GM13977 (cell line): ENCODE measurements at regions not wholly inside any gene's neighbourhood (a gene's known extent, or its start where the extent isn't known, plus 50 kb on each side); places are given as distances from the start of the nearest gene placed in this dataset.
"Not testable (repeated sequence)": the region's sequence is repeated elsewhere in the genome, so short reads cannot be mapped to it uniquely, and the experiment has no call there.

Experiments used
- DNase-seq: peaks from one replicate; pipeline ENCODE4 v3.0.0; 2012; ENCODE audit warnings: low spot score
- in situ Hi-C: fragments of 300-500 bp; cut with MboI; formaldehyde crosslinking; loops from one replicate; pipeline ENCODE4 v1.12.0; 2022; ENCODE audit warnings: low sequenced_read_pairs, low pct_unique_long_range_greater_than_20kb, mixed read lengths, inconsistent platforms; ENCODE audit not compliant: unreplicated experiment
- TF ChIP-seq, protein P1 (sequence below): IDR thresholded peaks from 2 replicates; pipeline ENCODE4 v1.5.1; 2012; ENCODE audit warnings: mild to moderate bottlenecking, control low read depth; ENCODE audit not compliant: insufficient read depth; ENCODE audit errors: extremely low read depth, missing control alignments

DNA sequence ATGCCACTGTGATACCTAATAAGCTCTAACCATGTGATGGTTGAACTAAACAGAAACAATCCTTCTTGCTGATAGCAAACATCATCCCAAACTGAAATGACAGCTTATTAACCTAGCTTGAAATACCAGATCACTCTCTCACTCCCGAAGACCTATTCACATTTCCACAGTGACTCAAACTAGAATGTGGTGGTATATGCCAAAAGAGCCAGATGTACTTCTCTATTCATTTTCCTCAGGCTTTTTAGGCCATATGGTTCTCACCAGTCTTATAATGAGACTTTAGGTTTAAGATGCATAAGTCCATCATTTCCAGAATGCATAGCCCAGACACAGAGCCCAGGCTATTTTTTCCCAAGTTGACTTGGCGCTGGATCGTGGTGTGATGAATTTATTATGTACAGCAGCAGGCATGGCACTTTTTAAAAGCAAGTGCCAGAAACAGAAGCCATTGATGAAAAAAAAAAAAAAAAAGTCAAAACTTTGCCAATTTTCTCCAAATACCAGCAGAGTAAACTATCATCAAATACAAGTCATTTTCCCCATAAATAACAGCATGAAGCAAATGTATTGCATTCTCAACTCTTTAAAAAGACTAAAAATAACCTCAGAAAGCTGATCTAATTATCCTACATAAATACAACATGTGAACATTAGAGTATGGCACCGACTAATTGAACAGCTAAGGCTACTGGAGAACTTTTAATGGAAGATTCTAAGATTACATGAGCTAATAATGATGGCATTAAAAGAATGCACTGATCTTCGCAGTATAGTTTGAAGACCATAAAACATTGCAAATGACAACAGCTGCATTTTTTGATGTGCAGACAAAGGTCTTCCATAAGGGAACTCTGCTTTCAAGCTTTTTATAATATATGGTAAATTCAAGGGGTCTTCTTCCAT, 365.4 kb downstream of the LRRIQ3 start:
- TF ChIP-seq, protein P1, sequence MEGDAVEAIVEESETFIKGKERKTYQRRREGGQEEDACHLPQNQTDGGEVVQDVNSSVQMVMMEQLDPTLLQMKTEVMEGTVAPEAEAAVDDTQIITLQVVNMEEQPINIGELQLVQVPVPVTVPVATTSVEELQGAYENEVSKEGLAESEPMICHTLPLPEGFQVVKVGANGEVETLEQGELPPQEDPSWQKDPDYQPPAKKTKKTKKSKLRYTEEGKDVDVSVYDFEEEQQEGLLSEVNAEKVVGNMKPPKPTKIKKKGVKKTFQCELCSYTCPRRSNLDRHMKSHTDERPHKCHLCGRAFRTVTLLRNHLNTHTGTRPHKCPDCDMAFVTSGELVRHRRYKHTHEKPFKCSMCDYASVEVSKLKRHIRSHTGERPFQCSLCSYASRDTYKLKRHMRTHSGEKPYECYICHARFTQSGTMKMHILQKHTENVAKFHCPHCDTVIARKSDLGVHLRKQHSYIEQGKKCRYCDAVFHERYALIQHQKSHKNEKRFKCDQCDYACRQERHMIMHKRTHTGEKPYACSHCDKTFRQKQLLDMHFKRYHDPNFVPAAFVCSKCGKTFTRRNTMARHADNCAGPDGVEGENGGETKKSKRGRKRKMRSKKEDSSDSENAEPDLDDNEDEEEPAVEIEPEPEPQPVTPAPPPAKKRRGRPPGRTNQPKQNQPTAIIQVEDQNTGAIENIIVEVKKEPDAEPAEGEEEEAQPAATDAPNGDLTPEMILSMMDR: no peak
- in situ Hi-C loops: loop anchor here (25.0 kb wide), 1 partner anchor 855 kb away; no protein-coding TSS in a partner anchor
- no peak for DNase-seq

DNA sequence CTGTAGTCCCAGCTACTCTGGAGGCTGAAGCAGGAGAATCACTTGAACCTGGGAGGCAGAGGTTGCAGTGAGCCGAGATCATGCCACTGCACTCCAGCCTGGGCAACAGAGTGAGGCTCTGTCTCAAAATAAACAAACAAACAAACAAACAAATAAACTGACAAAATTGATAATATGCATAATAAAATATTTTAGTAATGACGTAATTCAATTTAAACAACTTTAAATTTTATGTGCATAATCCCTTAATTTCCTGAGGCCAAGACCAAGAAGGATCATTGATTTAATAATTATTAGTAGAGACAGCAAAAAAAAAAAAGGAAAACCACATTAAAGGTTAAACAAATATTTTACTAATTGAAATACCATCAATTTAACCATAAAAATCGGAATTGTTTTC, 370.7 kb downstream of the LRRIQ3 start:
- in situ Hi-C loops: loop anchor here (25.0 kb wide), 1 partner anchor 860 kb away; no protein-coding TSS in a partner anchor

DNA sequence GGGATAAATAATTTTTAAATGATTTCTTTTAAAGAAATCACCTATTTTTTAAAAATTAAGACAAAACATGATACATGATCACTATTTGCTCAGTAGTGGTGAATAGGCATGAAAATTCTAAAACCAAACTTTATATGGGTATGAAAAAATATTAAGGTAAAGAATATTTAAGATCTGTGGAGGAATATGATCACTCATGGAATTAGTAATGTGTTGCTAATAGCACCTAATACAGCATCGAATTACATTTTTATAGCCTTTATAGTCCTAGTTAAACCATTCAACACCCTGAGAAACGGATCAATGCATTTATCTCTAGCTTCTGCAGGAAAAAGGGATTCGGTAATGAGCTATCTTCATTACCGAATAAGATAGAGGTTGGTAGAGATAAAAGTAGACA, 373.9 kb downstream of the LRRIQ3 start:
- no peak for DNase-seq
- TF ChIP-seq, protein P1: no peak
- in situ Hi-C loops: no loop called here

More for the DNA sequence above, 370.7 kb downstream of the LRRIQ3 start:
- DNase-seq: not testable (repeated sequence)

DNA sequence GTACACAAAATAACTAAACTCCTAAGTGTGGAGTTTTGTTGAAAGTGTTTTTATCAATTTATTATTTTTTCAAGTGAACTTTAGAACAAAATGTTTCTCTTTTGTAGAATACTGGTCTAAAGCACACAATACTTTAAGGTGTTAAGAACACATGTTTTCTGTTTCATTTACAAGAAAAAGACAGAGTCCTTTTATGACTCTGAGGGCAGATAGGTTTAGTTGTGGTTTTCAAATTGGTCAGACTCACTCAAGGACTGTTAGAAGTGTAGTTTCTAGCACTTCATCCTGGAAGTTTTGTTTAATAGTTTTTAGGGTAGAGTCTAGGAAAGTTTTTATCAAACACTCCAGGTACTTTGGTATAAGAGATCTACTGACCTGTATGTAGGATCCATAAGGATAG, 376.5 kb downstream of the LRRIQ3 start:
- no peak for DNase-seq
- TF ChIP-seq, protein P1: no peak
- in situ Hi-C loops: no loop called here

DNA sequence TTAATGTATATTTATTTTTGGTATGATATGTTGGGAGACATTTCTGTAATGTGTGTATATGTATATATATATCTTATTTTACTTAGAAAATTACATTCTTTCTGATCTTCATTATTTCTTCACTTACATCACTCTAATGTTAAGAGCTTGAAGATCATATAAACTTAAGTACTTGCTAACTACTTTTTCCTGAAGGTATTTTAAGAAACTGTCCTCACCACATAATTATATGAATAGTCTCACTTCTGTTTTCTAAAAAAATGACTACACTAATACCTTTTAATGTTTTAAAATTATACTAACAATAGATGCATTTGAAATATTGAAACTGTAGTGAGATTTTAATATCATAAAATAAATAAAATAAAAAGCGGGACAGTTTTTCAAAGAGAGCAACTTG, 377.1 kb downstream of the LRRIQ3 start:
- no peak for DNase-seq
- in situ Hi-C loops: no loop called here

DNA sequence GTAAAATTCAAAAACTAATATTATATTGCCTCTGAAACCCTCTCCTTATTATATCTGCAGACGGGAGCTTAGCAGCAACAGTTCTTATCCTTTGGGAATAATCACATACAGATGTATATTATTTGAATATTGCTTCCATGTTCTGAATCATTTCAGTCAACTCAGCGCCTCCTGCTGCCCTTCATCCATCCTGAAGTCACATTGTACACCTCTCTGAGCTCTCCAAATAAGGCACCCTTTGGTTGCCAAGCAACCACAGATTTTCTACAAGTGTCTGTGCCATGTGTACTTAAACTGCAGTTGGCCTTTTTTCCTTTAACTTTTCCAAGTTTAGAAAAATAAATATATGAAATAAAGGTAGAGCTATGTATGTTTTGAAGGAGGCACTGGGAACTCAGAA, 384.3 kb downstream of the LRRIQ3 start:
- TF ChIP-seq, protein P1: no peak
- in situ Hi-C loops: no loop called here
- DNase-seq: no peak

More for the DNA sequence above, 377.1 kb downstream of the LRRIQ3 start:
- TF ChIP-seq, protein P1: no peak

DNA sequence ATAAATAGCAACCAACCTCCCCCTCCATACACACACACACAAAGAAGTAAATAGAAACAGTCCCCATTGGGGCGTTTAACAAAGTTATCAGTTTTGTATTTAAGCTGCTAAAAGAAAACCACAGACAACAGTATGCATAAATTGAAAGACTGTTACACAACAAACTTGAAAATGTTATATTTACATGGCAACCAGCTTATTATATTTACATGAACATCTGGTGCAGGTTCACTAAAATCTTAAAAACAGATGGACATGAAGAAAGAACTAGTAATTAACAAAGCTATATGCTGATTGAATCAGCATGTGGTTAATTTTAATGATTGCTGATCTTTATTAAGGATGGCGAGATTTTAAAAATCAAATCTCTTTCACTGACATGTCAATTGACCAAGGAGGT, 384.7 kb downstream of the LRRIQ3 start:
- in situ Hi-C loops: no loop called here
- TF ChIP-seq, protein P1: no peak
- DNase-seq: no peak
